ENCODE measurements at regions not wholly inside any gene's neighbourhood (a gene's known extent, or its start where the extent isn't known, plus 50 kb on each side); places are given as distances from the start of the nearest gene placed in this dataset.

DNA sequence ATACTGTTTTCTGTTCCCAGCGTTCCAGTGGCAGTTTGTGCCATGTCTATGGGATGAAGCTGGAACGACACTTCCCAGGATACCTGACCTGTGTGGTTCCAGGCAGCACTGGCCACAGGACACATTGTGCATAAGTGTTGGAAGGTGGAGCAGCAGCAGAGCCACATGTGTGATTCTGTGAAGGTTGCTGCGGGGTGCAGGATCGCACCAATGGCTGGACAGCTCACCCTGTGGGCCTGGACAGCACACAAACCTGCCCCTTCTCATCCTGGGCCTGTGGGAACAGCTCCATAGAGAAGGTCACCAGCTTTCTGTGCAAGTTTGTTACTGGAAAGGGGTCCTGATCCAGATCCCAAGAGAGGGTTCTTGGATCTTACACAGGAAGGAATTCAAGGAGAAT lies 252.2 kb upstream of the RAB6C start:
- no peak for DNase-seq
- ChIA-PET POLR2A (no interaction called here), CTCF (no interaction called here)
- H3K9me3 Mint-ChIP-seq, result no peaks in the 10 kb centered on the region
- no peaks in the 10 kb centered on the region for H3K4me1 Mint-ChIP-seq
- no peaks in the 10 kb centered on the region for H3K27me3 Mint-ChIP-seq
- no peaks in the 10 kb centered on the region for H3K36me3 Mint-ChIP-seq (ENCODE audit: low read depth)
- no peak overlapping the region for H3K27ac Mint-ChIP-seq
- H3K4me3 Mint-ChIP-seq, result no peak overlapping the region

DNA sequence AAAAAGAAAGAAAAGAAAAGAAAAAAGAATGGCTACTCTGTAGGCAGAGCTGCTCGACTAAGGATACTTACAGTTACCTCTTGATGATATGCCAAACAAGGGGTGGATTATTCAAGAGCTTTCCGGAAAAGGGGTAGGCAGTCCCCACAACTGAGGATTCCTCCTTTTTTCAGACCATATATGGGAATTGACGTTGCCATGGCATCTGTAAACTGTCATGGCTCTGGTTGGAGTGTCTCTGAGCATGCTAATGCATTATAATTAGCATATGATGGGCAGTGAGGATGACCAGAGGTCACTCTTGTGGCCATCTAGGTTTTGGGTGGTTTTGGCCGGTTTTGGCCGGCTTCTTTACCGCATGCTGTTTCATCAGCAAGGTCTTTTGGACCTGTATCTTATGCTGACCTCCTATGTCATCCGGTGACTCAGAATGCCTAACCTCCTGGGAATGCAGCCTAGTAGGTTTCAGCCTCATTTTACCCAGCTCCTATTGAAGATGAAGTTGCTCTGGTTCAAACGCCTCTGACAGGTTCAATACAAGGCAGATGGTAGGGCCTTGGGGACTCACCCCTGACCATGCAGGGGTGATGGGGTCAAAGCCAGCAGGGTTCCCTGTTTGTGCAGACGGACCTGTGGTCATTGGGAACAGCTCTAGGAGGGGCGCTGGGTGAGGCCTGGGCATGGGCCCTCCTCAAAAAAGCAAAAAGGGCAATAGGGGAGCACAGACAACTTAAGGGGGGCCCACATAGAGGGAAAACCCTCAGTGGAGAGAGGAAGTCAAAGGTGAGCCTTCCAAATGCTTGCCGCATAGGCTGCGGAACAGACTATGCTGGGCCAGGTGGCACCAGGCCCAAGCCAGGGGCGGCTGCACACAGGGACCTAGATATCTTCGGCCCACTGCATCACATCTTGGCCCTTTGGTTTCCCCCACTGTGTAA lies 251.2 kb upstream of the RAB6C start:
- Mint-ChIP-seq H3K36me3 (ENCODE audit: low read depth) (no peaks in the 10 kb centered on the region), H3K27ac (no peak overlapping the region), H3K9me3 (no peaks in the 10 kb centered on the region), H3K27me3 (no peaks in the 10 kb centered on the region), H3K4me1 (no peaks in the 10 kb centered on the region), H3K4me3 (no peak overlapping the region)
- no peak for DNase-seq
- ChIA-PET CTCF (no interaction called here), POLR2A (no interaction called here)

DNA sequence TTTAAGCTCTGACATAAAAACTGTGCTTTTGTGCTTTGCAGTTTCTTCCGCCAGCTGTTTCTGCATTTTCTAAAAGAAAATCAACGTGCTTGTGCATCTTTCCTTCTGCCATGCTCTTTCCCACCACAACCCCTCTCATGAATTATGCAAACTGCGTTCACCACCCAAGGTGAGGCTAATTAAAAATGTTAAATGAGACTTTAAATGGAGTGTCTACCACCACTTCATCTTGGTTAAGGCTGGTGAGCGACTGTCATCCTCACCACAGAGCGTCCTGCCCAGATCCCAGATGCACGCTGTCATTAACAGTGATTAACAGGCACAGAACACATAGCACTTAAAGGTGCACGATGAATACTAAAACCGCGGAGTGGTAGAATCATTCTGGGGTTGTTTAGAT lies 250.5 kb upstream of the RAB6C start:
- ChIA-PET CTCF (no interaction called here), POLR2A (no interaction called here)
- Mint-ChIP-seq H3K27ac (no peak overlapping the region), H3K4me3 (no peak overlapping the region), H3K9me3 (no peaks in the 10 kb centered on the region), H3K36me3 (ENCODE audit: low read depth) (no peaks in the 10 kb centered on the region), H3K27me3 (no peaks in the 10 kb centered on the region), H3K4me1 (no peaks in the 10 kb centered on the region)
- DNase-seq, result no peak

DNA sequence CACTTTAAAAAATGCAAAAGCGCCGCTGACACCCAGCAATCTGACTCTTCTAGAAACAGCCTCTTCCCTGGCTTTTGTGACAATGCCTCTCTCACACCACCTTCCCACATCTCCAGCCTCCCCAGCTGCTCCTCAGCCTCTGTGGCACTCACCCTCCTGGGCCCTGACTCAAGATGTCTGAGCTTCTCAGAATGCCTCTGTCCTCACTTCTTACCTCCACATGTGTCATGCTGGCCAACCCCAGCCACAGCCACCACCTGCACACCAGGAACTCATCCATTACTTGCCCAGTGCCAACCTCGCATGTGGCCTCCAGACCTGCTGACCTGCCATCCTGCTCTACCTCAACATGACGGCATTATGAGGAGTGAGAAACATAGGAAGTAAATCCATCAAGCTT lies 249.8 kb upstream of the RAB6C start:
- Mint-ChIP-seq H3K9me3 (no peaks in the 10 kb centered on the region), H3K36me3 (ENCODE audit: low read depth) (no peaks in the 10 kb centered on the region), H3K4me3 (no peak overlapping the region), H3K27me3 (no peaks in the 10 kb centered on the region), H3K4me1 (no peaks in the 10 kb centered on the region), H3K27ac (no peak overlapping the region)
- ChIA-PET CTCF (no interaction called here), POLR2A (no interaction called here)
- no peak for DNase-seq

DNA sequence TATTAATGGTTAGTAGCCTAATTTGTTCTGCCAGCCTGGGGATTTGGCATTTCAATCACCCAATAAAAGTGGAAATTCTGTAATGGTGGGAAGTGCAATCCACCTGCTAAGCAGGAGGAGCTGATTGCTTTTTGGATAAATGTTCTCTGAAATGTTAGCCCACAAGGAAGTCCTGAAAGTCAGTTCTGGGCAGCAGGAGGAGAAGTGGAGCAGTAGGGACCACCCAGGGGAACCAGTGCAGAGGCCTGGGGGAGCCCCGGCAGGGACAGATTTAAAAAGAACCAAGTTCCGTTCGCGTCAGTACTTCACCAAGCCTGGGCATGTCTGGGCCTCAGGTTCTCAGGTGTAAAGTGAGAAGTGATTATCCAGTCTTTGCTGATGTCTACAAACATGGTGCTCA lies 248.5 kb upstream of the RAB6C start:
- ChIA-PET POLR2A (interaction anchor here (1.0 kb wide), 1 partner anchor 9 kb away, joined by 3 read pairs; no protein-coding TSS in a partner anchor), CTCF (no interaction called here)
- Mint-ChIP-seq H3K9me3 (no peaks in the 10 kb centered on the region), H3K36me3 (ENCODE audit: low read depth) (no peaks in the 10 kb centered on the region), H3K27ac (no peak overlapping the region), H3K4me1 (no peaks in the 10 kb centered on the region), H3K27me3 (no peaks in the 10 kb centered on the region), H3K4me3 (no peak overlapping the region)
- DNase-seq, result no peak

DNA sequence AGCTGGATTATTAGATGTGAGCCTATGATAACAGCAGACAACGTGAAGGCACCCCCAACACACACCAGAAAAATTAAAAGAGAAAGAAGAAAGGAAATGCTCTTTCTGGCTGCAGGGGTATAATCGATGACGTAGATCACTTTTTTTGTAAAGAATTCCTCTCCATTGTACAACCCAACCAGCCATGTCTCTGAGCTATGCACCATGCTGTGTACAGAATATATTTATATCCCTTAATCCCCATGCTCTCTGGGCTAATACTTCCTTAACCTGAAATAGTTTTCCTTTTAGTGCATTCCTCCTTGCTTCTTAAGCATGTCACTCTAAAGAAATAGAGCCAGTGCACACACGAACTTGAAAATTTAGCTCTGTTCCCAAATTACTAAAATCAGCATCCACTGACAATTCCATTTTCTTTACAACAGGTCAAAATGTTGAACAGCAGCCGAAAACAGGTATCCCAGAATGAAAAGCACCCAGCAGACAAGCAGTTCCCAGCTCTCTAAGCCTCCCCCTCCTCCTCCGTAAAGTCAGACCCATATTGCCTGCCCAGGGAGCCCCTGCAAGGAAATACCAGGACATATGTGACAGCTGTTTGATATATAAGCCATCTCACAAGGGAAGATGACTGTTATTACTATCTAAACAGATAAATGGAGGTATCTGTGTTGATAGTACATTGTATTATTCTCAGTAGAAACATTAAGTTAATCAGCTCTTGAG lies 247.4 kb upstream of the RAB6C start:
- Mint-ChIP-seq H3K4me1 (no peaks in the 10 kb centered on the region), H3K4me3 (no peak overlapping the region), H3K9me3 (no peaks in the 10 kb centered on the region), H3K27ac (no peak overlapping the region), H3K27me3 (no peaks in the 10 kb centered on the region), H3K36me3 (ENCODE audit: low read depth) (no peaks in the 10 kb centered on the region)
- ChIA-PET CTCF (no interaction called here), POLR2A (no interaction called here)
- DNase-seq, result no peak

DNA sequence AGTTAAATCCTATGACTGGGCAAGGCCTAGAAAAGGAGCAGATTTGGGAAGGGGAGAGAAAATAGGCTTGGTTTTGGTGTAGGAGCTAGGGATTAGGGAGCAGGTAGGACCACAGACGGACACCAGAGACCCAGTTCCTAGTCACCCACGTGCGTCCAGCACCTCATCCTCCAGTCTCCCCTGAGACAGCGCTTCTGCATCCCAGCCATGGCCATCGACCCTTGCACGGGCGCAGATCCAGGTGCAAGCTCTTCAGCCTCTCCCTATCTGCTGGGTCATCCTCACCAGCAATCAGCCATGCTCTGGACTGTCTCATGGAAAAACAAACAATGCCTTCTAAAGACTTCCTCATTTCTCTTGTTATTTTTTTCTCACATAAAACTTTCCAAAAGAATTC lies 246.8 kb upstream of the RAB6C start:
- ChIA-PET POLR2A (no interaction called here), CTCF (no interaction called here)
- Mint-ChIP-seq H3K9me3 (no peaks in the 10 kb centered on the region), H3K4me1 (no peaks in the 10 kb centered on the region), H3K27ac (no peak overlapping the region), H3K27me3 (no peaks in the 10 kb centered on the region), H3K4me3 (no peak overlapping the region), H3K36me3 (ENCODE audit: low read depth) (no peaks in the 10 kb centered on the region)
- no peak for DNase-seq

DNA sequence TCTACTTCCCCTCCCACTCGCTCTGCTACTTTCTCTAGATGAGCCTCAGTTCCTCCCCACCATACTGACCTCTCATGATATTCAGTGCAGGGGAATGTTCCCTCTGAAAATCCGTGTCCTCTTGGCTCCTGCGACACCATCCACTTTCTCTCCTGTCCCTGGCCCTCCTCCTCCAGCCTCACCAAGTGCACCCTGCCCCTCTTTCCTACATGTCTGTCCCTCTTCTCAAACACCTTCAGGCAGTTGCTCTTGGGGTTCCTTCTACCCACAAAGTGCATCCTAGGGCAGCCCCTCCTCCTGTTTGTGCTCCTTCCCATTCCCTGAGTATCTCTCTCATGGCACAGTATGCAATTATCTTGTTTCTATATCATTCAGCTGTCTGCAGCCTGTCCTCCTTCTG lies 246.4 kb upstream of the RAB6C start:
- CTCF ChIA-PET, result no interaction called here
- H3K4me1 Mint-ChIP-seq, result no peaks in the 10 kb centered on the region

DNA sequence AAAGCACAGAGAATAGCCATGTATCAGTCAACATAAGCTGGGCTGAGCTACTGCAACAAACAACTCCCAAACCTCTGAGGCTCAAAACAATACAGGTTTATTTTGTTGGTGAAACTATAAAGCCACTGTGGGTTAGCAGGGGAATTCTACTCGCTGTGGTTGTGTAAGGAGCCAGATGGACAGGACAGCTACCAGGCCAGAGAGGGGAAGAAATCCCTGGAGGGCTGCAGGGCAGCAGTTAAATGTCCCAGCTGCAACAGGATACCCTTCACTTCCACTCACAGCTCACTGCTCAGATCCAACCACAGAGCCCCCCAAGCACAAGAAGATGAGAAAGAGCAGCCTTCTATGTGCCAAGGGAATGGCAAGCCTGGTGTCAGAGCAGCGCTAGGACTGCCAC lies 245.9 kb upstream of the RAB6C start:
- Mint-ChIP-seq H3K27ac (no peak overlapping the region), H3K27me3 (no peaks in the 10 kb centered on the region), H3K36me3 (ENCODE audit: low read depth) (no peaks in the 10 kb centered on the region), H3K4me3 (no peak overlapping the region), H3K9me3 (no peaks in the 10 kb centered on the region), H3K4me1 (no peaks in the 10 kb centered on the region)
- ChIA-PET POLR2A (no interaction called here), CTCF (no interaction called here)
- no peak for DNase-seq

More for the DNA sequence above, 246.4 kb upstream of the RAB6C start:
- DNase-seq, result no peak
- H3K36me3 Mint-ChIP-seq (ENCODE audit: low read depth), result no peaks in the 10 kb centered on the region
- H3K9me3 Mint-ChIP-seq, result no peaks in the 10 kb centered on the region
- POLR2A ChIA-PET, result no interaction called here
- H3K27me3 Mint-ChIP-seq, result no peaks in the 10 kb centered on the region
- no peak overlapping the region for H3K4me3 Mint-ChIP-seq
- H3K27ac Mint-ChIP-seq, result no peak overlapping the region

DNA sequence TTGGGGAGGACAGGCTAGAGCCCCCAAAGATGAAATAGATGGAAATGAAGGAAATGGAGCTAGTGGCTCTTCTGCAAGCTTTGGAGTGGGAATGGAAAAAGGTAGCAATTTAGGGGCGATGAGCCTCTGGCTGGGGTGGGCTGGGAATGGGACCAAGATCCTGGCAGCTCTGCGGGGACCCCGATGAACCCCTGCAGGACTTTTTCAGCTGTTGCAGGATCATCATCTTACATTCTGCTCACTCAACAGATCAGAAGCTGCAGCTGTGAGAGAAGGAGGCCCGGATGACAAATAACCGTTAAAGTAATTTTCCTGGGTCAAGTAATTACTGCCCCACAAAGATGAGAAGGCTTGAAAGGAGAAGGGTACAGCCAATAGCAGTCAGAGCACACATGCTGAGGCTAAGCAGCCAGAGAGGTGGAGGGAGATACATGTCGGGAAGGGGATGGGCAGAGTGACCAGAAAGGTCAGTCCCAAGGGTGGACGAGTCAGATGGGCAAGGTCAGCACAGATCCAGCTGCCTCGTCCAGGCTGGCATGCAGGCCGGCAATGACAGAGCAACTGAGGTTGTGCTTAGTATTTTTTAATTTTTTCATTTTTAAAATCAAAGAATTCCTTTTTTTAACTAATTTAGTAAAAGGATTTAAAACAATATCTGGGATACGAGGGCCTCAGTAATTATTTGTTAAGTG lies 245.0 kb upstream of the RAB6C start:
- H3K9me3 Mint-ChIP-seq, result no peaks in the 10 kb centered on the region
- H3K36me3 Mint-ChIP-seq (ENCODE audit: low read depth), result no peaks in the 10 kb centered on the region
- no peaks in the 10 kb centered on the region for H3K27me3 Mint-ChIP-seq
- DNase-seq, result no peak
- H3K27ac Mint-ChIP-seq, result no peak overlapping the region
- ChIA-PET POLR2A (no interaction called here), CTCF (no interaction called here)
- H3K4me3 Mint-ChIP-seq, result no peak overlapping the region
- no peaks in the 10 kb centered on the region for H3K4me1 Mint-ChIP-seq

DNA sequence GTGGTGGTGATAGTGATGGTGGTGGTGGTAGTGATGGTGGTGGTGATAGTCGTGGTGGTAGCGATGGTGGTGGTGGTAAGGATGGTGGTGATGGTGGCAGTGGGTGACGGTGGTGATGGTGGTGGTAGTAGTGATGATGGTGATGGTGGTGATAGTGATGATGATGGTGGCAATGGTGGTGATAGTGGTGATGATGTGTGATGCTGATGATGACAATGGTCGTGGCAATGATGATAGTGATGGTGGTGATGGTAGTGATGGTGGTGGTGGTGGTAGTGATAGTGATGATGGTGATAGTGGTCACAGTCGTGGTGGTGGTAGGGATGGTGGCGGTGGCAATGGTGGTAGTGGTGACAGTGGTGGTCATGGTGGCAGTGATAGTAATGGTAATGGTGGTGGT lies 243.9 kb upstream of the RAB6C start:
- Mint-ChIP-seq H3K27me3 (no peaks in the 10 kb centered on the region), H3K36me3 (ENCODE audit: low read depth) (no peaks in the 10 kb centered on the region), H3K27ac (no peak overlapping the region), H3K4me3 (no peak overlapping the region), H3K9me3 (no peaks in the 10 kb centered on the region), H3K4me1 (no peaks in the 10 kb centered on the region)
- CTCF ChIA-PET, result no interaction called here
- no peak for DNase-seq
- POLR2A ChIA-PET, result no interaction called here

DNA sequence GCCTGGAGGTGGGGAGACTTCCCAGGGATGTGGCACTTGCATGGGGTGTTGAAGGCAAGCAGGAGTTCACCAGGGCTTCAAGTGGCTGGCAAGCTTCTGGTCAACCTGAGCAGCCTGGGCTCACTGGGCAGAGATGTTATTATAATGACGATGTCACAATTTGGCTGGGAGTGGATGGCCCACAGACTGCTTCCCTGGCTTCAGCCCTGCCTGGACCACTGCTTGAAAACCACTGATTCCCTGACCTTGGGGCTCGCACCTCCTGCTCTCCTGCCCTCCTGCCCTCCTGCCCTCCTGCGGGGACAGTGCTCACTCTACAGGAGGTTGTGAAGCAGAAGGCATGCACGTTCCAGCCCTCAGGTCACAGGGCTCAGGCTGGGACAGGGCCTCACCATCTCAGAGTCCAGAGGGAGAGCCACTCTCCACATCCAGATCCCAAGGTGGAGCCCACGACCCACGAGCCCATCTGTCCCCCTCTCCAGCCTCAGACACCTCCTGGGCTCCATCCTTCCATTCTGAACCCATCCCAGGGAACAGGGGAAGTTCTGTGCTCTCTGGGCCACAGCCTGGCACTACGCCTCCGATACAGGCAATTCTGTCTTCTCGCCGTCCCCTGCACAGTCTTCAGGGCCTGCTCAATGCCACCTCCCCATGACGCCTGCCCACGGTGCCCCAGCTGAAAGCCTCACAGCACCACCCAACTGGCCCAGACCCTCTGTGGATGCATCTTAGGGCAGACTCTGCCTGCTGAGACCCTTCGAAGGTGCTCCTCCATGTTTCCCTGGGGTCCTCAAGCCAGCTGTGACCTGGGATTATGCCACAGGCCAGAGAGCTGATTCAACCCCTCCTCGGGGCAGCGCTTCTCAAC lies 241.6 kb upstream of the RAB6C start:
- ChIA-PET CTCF (no interaction called here), POLR2A (no interaction called here)
- H3K27me3 Mint-ChIP-seq, result no peaks in the 10 kb centered on the region
- H3K4me3 Mint-ChIP-seq, result no peak overlapping the region
- no peak for DNase-seq
- H3K4me1 Mint-ChIP-seq, result no peaks in the 10 kb centered on the region
- no peaks in the 10 kb centered on the region for H3K9me3 Mint-ChIP-seq
- no peak overlapping the region for H3K27ac Mint-ChIP-seq
- no peaks in the 10 kb centered on the region for H3K36me3 Mint-ChIP-seq (ENCODE audit: low read depth)

DNA sequence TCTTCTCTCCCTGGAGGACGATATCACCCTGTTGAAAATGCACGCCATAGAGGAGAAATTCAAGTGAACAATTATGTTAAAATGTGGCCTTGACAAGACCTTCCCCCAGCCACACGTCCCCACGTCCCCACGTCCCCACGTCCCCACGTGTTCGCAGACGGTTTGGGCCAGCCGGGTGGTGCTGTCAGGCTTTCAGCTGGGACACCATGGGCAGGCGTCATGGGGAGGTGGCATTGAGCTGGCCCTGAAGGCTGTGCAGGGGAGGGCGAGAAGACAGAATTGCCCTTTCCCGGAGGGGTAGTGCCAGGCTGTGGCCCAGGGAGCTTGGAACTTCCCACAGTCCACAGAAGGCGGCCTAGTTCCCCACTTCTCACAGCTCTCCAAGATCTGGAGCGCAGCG lies 240.7 kb upstream of the RAB6C start:
- CTCF ChIA-PET, result no interaction called here
- Mint-ChIP-seq H3K36me3 (ENCODE audit: low read depth) (no peaks in the 10 kb centered on the region), H3K27ac (no peak overlapping the region), H3K4me3 (no peak overlapping the region), H3K4me1 (no peaks in the 10 kb centered on the region), H3K9me3 (no peaks in the 10 kb centered on the region), H3K27me3 (no peaks in the 10 kb centered on the region)
- POLR2A ChIA-PET, result no interaction called here
- no peak for DNase-seq

All from activated CD4-positive, alpha-beta memory T cell treated with anti-CD3 and anti-CD28 coated beads, Interleukin-2, amount 10 ng/mL, durations not matched to agents 7 days and 5 days (primary cell).